B cell (primary cell): ENCODE measurements at regions not wholly inside any gene's neighbourhood (a gene's known extent, or its start where the extent isn't known, plus 50 kb on each side); places are given as distances from the start of the nearest gene placed in this dataset.

Experiments
- ATAC-seq: fragments of 200-7000 bp; cut with Tn5 transposase; one replicate; pipeline ENCODE4 v1.10.0; 2021; ENCODE audit warnings: low read depth, mild to moderate bottlenecking, moderate number of reproducible peaks, moderate library complexity
- CTCF ChIA-PET: fragments of 350-600 bp; sonication (Branson Sonifier 250); formaldehyde crosslinking; loops from one replicate; lab custom pipeline; 2021; ENCODE audit warnings: antibody characterized with exemption, inconsistent platforms; lab: Charles Lee
- POLR2A ChIA-PET: fragments of 350-600 bp; sonication (Branson Sonifier 250); formaldehyde crosslinking; loops from one replicate; lab custom pipeline; 2021; ENCODE audit warnings: antibody characterized with exemption; lab: Charles Lee
- DNase-seq: peaks from one replicate; pipeline ENCODE4 v3.0.0; 2013
- H2AFZ ChIP-seq: 2 replicates; pipeline ENCODE4 v1.6.1; 2012; ENCODE audit warnings: mild to moderate bottlenecking, low read depth, low read length; ENCODE audit not compliant: insufficient read depth, poor library complexity, severe bottlenecking
- H3K27ac ChIP-seq, 2 donors: 1 replicate in 1 of 2; 2 replicates in 1 of 2; pipeline ENCODE4 v1.5.1; 2012 to 2013; ENCODE audit warnings: low read length in 2 of 2, mild to moderate bottlenecking in 2 of 2, moderate library complexity in 1 of 2
- H3K27me3 ChIP-seq, 4 experiments: fragments of 200-600 bp in 1 of 4; sonication (generic) in 1 of 4; replicated peaks in 1 of 4; 1 replicate in 2 of 4; 2 replicates in 2 of 4; pipeline versions ENCODE4 v1.6.1 to v1.7.0; 2013 to 2016; ENCODE audit warnings: low read length in 3 of 4, mild to moderate bottlenecking in 2 of 4, mixed read lengths in 1 of 4, moderate library complexity in 1 of 4; ENCODE audit not compliant: insufficient read depth in 4 of 4, control insufficient read depth in 3 of 4; ENCODE audit errors: control extremely low read depth in 1 of 4
- H3K36me3 ChIP-seq, 2 experiments: replicated peaks in 1 of 2; 1 replicate in 1 of 2; 2 replicates in 1 of 2; pipeline versions ENCODE4 v1.6.1 to v1.7.1; 2013; ENCODE audit warnings: low read length in 1 of 2; ENCODE audit not compliant: insufficient read depth in 2 of 2, control insufficient read depth in 1 of 2; ENCODE audit errors: control extremely low read depth in 1 of 2, extremely low read depth in 1 of 2
- H3K4me1 ChIP-seq, 2 donors: fragments of 200-600 bp in 1 of 2; sonication (generic) in 1 of 2; 1 replicate in 1 of 2; 2 replicates in 1 of 2; pipeline versions ENCODE4 v1.5.1 to v1.6.1; 2013 to 2017; ENCODE audit warnings: low read length in 2 of 2; ENCODE audit not compliant: control insufficient read depth in 2 of 2, insufficient read depth in 2 of 2
- H3K4me2 ChIP-seq: replicated peaks from 2 replicates; pipeline ENCODE3; 2012; ENCODE audit warnings: mild to moderate bottlenecking, low read depth, low read length; ENCODE audit not compliant: poor library complexity, severe bottlenecking
- H3K4me3 ChIP-seq, 5 experiments: fragments of 200-600 bp in 1 of 5; sonication (generic) in 1 of 5; 1 replicate in 3 of 5; 2 replicates in 2 of 5; pipeline versions ENCODE4 v1.5.1 to v1.7.0; 2011 to 2016; ENCODE audit warnings: low read length in 4 of 5, mild to moderate bottlenecking in 4 of 5, low read depth in 2 of 5, control low read depth in 1 of 5, moderate library complexity in 1 of 5; ENCODE audit not compliant: insufficient read depth in 1 of 5; ENCODE audit errors: control extremely low read depth in 1 of 5, extremely low read depth in 1 of 5
- H3K79me2 ChIP-seq: fragments of 200-600 bp; sonication (generic); one replicate; pipeline ENCODE4 v1.6.0; 2016; ENCODE audit warnings: low read length; ENCODE audit not compliant: control insufficient read depth, insufficient read depth
- H3K9ac ChIP-seq: fragments of 200-600 bp; sonication (generic); 2 replicates; pipeline ENCODE4 v1.6.1; 2017; ENCODE audit warnings: mild to moderate bottlenecking, low read length, moderate library complexity
- H3K9me3 ChIP-seq, 3 donors: one replicate each; pipeline versions ENCODE4 v1.6.1 to v1.7.1; 2013; ENCODE audit warnings: low read length in 2 of 3; ENCODE audit not compliant: control insufficient read depth in 2 of 3, insufficient read depth in 1 of 3; ENCODE audit errors: control extremely low read depth in 1 of 3
- H4K20me1 ChIP-seq: 2 replicates; pipeline ENCODE4 v1.6.0; 2012; ENCODE audit warnings: mild to moderate bottlenecking, low read length; ENCODE audit not compliant: insufficient read depth, control insufficient read depth, poor library complexity, severe bottlenecking
- H3K27ac Mint-ChIP-seq: one replicate; pipeline ENCODE4 v1.8.0; 2021; ENCODE audit warnings: mixed read lengths
- H3K27me3 Mint-ChIP-seq: one replicate; pipeline ENCODE4 v1.8.0; 2021; ENCODE audit warnings: mixed read lengths
- H3K4me1 Mint-ChIP-seq: one replicate; pipeline ENCODE4 v1.8.0; 2021; ENCODE audit warnings: mixed read lengths
- H3K4me3 Mint-ChIP-seq: one replicate; pipeline ENCODE4 v1.8.0; 2021; ENCODE audit warnings: mixed read lengths
- H3K9me3 Mint-ChIP-seq: one replicate; pipeline ENCODE4 v1.8.0; 2022; ENCODE audit warnings: mixed read lengths; ENCODE audit not compliant: insufficient read depth
- EZH2 ChIP-seq: IDR thresholded peaks from 2 replicates; pipeline ENCODE4 v1.6.1; 2012; ENCODE audit warnings: borderline replicate concordance, low read depth, mild to moderate bottlenecking, moderate library complexity, low read length; ENCODE audit not compliant: insufficient read depth, poor library complexity, severe bottlenecking
- WGBS: methylation state at CpG from one replicate; pipeline ENCODE4 v1.1.5; 2013; ENCODE audit warnings: missing lambda C conversion rate; ENCODE audit not compliant: insufficient coverage; 5-methylcytosine and 5-hydroxymethylcytosine counted together
- intact Hi-C: fragments of 100-400 bp; cut with micrococcal nuclease; formaldehyde crosslinking; loops from one replicate; pipeline ENCODE4 v1.10.0; 2022
- TF ChIP-seq, protein P1 (sequence below): fragments of 200-600 bp; IDR thresholded peaks from one replicate; pipeline ENCODE4 v1.8.0; 2022; ENCODE audit warnings: antibody characterized with exemption, mild to moderate bottlenecking

DNA sequence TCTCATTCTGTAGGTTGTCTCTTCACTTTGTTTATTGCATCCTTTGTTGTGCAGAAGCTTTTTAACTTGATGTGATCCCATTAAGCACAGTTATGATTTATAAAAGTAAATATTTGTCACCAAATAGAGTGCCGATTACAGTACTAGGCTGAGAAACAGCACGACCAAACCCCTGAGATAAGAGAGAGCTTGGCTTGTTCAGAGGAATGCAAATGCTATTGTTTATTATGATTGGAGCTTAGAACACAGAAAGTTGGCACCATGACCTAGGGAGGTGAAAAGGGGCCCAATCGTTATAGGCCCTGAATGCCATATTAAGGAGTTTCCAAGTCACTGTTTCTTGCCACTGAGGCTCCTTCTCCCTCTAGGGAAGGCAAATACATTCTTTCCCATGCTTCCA, 214.9 kb downstream of the KITLG start:
- DNase-seq (no peak), ATAC-seq (no peak)
- no peaks in the 10 kb centered on the region for H3K4me1 Mint-ChIP-seq
- Histone ChIP-seq H3K9ac (no peak overlapping the region), H3K9me3 (no peaks in the 10 kb centered on the region), H3K4me2 (no peak overlapping the region), H4K20me1 (no peaks in the 10 kb centered on the region), H3K27ac (no peak overlapping the region), H3K4me3 (no peak overlapping the region), H3K36me3 (no peaks in the 10 kb centered on the region), H3K27me3 (no peaks in the 10 kb centered on the region), H3K79me2 (no peaks in the 10 kb centered on the region), H3K4me1 (no peaks in the 10 kb centered on the region), H2AFZ (no peak overlapping the region)
- CTCF ChIA-PET, result no interaction called here
- WGBS, result 80% methylated on average over 1 of the region's 3 CpGs
- POLR2A ChIA-PET, result no interaction called here
- TF ChIP-seq, protein P1, sequence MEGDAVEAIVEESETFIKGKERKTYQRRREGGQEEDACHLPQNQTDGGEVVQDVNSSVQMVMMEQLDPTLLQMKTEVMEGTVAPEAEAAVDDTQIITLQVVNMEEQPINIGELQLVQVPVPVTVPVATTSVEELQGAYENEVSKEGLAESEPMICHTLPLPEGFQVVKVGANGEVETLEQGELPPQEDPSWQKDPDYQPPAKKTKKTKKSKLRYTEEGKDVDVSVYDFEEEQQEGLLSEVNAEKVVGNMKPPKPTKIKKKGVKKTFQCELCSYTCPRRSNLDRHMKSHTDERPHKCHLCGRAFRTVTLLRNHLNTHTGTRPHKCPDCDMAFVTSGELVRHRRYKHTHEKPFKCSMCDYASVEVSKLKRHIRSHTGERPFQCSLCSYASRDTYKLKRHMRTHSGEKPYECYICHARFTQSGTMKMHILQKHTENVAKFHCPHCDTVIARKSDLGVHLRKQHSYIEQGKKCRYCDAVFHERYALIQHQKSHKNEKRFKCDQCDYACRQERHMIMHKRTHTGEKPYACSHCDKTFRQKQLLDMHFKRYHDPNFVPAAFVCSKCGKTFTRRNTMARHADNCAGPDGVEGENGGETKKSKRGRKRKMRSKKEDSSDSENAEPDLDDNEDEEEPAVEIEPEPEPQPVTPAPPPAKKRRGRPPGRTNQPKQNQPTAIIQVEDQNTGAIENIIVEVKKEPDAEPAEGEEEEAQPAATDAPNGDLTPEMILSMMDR, result no peak
- no peak for TF ChIP-seq EZH2
- H3K27ac Mint-ChIP-seq, result no peak overlapping the region
- no peak overlapping the region for H3K4me3 Mint-ChIP-seq
- no peaks in the 10 kb centered on the region for H3K27me3 Mint-ChIP-seq
- intact Hi-C loops, result no loop called here
- H3K9me3 Mint-ChIP-seq, result no peaks in the 10 kb centered on the region

DNA sequence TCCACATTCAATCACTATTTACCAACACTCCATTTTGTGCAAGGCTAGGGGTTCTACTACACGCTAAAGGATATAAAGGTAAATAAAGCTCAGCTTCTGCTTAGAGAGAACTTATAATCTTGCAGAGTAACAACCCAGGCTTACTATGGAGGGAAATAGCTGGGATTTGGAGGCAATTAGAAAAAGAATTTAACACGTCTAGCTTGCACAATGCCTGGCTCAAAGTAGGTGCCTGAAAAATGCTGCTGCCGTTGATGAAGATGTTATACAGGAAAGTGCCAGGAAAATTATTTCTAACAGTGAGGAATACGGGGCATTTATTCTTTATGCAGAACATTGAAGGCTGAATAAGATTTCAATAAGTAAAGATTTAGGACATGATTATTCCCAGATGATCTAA, 214.2 kb downstream of the KITLG start:
- intact Hi-C loops, result no loop called here
- Histone ChIP-seq H3K4me3 (no peak overlapping the region), H3K4me1 (no peaks in the 10 kb centered on the region), H2AFZ (no peak overlapping the region), H3K9me3 (no peaks in the 10 kb centered on the region), H4K20me1 (no peaks in the 10 kb centered on the region), H3K36me3 (no peaks in the 10 kb centered on the region), H3K4me2 (no peak overlapping the region), H3K9ac (no peak overlapping the region), H3K27me3 (no peaks in the 10 kb centered on the region), H3K79me2 (no peaks in the 10 kb centered on the region), H3K27ac (no peak overlapping the region)
- WGBS, result 87% methylated on average over 3 of the region's 4 CpGs
- no peaks in the 10 kb centered on the region for H3K9me3 Mint-ChIP-seq
- DNase-seq (no peak), ATAC-seq (no peak)
- no peak overlapping the region for H3K27ac Mint-ChIP-seq
- CTCF ChIA-PET, result no interaction called here
- no peak overlapping the region for H3K4me3 Mint-ChIP-seq
- no peaks in the 10 kb centered on the region for H3K27me3 Mint-ChIP-seq
- no peaks in the 10 kb centered on the region for H3K4me1 Mint-ChIP-seq
- no peak for TF ChIP-seq EZH2
- TF ChIP-seq, protein P1, result no peak
- POLR2A ChIA-PET, result no interaction called here
